Stimulated activated CD4-positive, alpha-beta T cell treated with anti-CD3 and anti-CD28 coated beads, Interleukin-4, amount 100 ng/mL, for 48 hours (primary cell): ENCODE measurements at regions not wholly inside any gene's neighbourhood (a gene's known extent, or its start where the extent isn't known, plus 50 kb on each side); places are given as distances from the start of the nearest gene placed in this dataset.

ENCODE experiments used
- DNase-seq, 2 donors: peaks; one replicate each; pipeline ENCODE4 v3.0.0-alpha.2; 2020; ENCODE audit warnings: low read depth in 2 of 2

DNA sequence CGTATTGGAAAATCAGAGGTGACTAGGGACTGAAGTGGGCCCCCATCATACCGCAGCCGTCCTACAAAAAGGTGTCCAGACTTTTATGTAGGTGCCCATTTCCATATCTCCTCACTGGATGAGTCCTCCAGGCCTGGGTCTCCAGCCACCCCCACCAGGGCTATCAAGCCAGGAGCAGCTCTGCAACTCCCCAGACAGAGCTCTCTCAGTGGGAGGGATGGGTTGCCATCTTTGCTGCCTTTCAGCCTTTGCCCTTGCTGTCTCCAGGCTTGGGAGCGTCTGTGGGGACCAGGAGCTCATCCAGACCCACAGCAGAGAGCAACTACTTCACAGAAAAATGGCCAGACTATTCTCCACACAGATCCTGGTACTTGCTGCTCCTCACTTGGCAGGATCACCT lies 802.7 kb upstream of the IGFBP3 start:
- no peak for DNase-seq

DNA sequence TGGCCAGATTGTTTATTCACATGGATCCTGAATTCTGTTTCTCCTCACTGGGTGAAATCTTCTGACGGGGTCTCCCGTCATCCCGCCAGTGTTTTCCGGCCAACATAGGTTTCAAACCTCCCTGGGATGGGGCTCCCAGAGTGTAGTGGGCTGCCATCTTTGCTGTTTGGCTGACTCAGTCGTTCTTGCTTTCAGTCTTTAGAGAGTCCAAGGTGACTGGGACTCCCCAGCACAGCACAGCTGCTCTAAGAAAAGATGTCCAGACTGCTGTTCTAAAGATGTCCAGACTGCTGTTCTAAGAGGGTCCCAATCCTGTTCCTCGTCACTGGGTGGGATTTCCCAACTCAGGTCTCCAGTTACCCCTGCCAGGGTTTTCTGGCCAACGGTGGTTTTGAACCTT lies 801.9 kb upstream of the IGFBP3 start:
- no peak for DNase-seq

DNA sequence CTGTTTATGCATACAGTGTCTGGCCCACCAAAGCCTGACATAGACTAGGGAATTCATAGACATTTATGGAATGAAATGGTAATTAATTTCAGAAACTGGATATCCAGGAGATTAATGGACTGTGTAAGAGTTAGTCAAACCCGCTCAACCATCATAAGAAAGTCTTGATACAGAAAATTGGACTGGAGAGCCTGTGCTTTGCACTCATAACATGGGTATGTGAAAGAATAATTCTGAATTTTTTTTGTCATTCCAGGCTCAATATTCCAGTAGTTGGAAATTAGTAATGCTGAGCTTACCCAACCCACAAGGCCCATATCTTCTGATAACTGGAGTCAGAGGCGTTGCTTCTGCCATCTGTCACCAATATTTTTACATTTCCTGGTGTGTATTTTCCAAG lies 799.7 kb upstream of the IGFBP3 start:
- DNase-seq = no peak

DNA sequence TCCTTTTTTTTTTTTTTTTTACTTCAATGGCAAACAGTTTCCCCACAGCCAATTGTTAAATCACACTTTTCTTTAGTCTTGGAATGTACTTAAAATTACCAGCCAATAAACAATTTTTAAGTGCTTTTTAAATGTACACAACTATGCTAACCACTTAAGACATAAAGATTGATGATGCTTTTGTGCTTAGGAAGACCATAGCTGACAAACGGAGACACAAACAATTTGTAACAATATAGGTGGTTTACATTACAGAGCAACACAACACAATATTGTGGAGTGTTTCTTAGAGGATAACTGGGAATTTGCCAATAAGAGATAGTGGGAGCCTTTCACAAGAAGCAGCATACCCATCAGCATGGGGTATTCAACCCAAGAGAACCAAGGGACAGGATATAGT lies 798.5 kb upstream of the IGFBP3 start:
- no peak for DNase-seq

DNA sequence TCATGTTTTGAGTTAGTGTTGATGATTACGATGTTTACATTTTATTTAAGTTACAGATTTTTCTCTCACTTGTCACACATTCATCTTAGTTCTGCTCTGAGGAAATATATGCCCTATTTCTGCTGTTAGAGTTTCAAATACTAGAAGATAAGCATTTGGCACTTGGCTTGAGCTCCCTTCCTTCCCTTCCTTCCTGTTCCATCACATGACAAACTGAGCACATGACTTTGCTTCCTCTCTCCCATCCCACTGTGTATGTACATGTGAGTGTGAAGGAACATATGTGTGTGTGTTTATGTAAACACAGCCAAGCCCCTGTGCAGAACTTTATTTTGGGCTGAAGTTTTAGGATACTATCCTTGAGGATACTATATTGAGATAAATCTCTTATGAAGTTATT lies 795.9 kb upstream of the IGFBP3 start:
- no peak for DNase-seq

DNA sequence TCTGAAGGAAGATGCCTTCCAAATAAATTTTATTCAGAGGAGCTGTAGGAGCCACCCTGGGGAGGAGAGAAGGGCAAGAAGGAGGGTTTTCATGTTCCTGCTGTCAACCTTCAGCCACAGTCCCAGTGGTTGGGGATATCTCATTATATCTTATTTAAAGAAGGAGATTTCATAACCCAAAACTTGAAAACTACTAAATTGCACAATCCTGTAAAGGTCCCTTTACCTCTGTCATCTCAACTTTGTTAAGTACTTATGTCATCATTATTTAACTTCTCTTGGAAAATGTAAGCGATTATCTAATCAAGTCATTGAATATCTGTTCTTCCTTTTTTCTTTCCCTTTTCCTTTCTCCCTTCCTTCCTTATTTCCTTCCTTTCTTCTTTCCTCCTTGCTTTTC lies 794.5 kb upstream of the IGFBP3 start:
- DNase-seq = no peak

DNA sequence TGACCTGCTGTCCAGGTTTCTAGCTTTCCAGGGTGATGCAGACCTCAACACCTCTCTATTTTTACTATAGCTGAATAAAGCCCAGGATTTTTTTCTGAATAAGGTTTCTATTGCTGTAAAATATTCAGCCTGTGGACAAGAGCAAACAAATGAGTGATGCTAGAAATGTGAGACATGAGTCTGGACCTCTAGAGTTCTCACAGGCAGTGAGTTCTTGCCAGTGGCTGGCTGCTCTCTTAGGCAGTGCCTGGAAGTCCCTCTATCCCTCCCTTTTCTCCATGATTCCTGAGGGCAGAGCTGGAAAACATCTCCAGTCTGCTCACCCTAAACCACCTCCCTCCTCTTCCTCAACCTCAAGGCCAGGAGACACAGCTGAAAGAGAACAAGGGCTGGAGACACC lies 793.8 kb upstream of the IGFBP3 start:
- DNase-seq = no peak

DNA sequence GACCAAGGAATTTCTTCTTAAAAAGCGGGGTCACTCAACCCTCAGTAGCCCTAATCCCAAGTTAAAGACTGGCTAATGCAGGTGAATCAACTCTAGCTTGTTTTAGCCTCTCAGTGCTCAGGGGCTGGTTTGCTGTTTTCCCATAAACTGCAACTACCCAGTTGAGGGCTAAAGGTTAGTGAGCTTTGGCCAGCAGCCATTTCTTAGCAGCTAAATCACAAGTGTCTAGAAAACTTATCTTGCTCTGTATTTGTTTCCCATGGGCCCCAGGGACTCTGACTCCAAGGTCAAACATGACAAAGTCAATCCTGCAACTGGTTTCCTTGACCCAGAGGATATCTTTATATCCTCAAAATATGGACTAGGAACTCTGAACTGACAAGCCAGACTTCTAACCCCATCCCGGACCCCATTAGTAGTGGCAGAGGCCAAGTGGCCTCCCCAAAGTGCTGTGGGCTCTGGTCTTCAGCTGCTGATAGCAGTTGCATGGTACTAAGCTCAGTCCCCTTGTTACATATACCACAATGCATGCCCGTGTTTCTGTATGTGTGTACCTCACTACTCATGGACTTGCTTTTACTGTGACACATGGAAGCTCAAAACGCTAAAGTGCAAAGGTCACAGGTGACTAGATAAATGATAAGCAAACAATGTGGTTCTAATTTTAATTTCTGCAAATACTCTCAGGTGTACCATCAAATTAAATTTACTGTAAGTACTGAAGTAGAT lies 793.0 kb upstream of the IGFBP3 start:
- DNase-seq = no peak

DNA sequence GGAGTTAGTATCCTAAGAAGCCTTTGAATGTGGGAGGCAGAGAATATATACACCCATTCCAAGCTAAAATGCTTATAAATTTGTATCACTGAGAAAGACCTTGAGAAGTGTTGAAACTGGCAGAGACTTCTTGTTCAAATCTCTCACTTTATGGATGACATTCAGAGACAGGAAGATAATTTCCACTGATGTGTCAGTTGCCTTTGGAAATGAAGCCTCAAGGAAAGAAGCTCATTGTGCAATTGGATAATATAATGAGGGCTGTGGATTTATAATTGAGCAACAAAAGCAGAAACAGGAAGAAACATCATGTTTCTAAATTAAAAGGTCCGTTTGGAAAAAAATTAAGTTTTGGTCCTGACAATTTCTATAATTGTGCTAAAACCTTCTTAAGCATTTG lies 789.9 kb upstream of the IGFBP3 start:
- no peak for DNase-seq

DNA sequence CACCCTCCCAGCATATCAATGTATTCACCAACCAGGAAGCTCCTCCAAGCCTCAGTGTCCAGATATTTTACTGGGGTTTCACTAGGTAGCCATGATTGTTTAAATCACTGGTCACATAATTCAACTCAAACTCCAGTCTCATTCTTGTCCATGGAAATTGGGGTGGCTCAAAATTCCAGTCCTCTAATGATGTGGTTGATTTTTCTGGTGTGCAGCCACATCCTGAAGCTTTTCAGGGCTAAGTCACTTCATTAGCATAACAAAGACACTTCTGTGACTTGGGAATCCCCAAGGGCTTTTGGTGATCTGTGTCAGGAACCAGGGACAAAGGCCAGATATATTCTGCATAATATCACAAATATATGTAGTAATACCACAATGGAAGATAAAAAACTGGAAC lies 786.9 kb upstream of the IGFBP3 start:
- DNase-seq = no peak

DNA sequence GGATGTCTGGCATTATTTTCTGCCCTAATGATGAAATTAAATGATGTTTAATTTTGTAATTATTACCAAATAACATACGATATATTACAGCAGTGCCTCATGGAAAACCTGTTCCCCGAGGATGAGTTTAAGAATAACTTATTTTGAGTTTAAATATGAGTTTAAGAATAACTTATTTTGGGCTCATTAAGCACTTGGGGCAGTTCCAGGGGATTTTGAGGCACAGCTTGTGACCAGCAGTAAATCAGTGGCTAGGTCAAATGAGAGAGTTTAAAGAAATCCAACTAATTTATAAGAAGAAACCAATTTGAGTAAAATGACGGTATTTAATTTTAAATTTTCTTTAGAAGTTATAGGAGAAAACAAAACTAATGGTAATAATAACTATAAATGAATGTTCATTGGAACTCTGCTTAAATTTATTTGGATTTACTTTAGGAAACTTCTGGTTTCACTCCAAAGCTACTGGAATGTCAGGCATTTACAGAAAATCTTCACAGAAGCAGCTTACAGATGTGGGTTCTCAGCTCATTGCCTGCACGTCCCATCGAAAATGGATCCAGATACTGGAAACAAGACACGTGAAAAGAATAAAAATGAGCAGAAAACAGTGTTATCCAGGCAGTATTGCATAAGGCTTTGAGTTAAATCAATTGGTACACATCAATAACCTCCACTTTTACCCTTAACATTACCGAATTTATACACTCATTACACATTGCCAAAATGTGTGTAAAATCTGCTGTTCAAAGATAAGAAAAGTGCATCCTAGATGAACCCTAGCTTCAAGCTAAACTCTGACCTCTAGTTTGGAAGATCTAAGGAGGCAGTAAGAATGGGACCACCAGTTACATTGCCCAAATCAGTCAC lies 784.5 kb upstream of the IGFBP3 start:
- DNase-seq = no peak

DNA sequence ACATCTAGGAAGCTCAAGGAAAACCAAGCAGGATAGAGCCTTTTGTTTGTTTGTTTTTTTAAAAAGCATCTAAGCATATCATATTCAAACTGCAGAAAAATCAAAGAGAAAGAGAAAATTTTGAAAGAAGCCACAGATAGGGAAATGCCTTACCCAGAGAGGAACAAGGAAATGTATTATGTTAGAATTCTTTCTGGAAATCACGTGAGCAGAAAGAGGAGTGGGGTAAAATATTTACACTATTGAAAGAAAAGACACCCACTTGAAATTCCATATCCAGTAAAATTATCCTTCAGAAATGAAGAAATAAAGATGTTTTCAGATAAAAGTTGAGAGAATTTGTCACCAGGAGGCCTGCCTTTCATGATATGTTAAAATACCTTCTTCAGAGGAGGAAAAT lies 775.7 kb upstream of the IGFBP3 start:
- no peak for DNase-seq

DNA sequence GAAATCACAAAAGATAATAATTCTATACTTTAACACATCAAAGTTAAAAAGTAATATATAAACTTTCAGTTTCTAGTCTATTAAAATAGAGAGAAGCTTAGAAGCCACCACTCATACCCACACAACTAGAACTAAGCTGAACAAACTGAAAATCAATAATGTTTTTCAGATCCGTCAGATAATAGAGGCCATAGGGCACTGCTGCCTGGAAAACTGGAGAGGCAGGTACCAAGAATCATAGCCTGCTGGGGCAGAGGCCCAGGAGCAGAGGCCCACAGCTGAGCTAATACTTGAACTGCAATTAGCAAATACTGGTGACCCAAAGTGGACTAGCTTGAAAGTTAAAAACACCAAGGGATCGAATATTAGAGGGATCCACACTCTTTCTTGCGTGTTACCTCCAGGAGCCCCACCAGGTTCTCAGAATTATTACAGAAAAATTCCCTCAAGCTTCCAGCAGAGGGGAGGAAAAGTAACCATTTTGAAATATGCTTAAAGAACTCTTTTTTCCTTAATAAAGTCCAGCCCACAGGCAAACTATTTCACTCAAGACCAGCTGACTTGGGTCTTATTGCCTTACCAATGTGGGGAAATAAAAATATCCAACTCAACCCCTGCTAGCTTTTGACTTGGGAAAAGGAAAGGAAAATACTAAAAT lies 774.1 kb upstream of the IGFBP3 start:
- DNase-seq = no peak

DNA sequence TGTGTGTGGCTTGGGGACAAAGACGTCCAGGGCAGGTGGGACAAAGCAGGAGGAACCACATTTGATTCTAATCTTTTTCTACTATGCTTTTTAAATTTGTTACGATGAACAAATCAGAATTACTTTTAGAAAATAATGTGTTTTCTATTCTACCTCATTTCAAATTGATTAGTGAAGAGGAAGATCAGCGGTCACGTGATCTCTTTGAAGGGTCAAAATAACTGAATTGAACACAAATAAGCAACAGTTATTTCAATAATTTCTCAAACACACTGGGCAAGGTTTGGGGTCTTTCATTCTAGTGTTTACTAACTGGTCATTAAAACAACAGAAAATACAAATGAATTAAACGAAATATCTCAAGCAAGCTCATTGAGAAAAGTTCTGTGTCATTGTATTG lies 773.0 kb upstream of the IGFBP3 start:
- DNase-seq = no peak

DNA sequence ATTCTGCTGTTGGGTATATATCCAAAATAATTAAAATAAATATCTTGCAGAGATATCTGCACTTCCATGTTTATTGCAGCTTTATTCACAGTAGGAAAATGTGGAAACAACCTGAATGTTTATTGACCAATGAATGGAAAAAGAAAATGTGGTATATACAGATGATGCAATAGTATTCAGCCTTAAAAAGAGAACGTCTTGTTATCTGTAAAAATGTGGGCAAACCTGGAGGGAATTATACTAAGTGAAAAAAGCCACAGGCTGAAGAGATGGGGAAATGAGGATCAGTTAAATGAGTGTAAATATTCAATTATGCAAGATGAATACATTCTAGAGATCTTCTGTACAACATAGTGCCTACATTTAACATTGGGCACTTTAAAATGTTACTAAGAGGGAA lies 766.1 kb upstream of the IGFBP3 start:
- DNase-seq = no peak

DNA sequence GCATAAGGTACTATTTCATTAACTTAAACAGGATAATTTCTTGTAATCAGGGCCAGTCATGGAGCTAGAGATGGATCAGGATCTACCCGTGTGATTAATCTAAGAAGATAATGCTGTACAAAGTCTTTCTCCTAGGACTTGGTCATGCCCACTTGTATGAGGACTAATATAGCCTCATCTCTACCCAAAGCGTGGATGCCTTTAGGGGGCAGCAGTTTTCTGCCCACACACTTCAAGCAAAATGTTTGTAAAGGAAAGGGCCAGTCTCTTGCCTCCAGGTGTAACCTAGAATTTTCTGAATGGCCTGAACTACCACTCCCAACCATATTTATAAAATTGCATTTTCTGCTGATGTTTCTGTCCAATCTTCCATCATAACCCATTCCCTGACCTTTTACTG lies 764.0 kb upstream of the IGFBP3 start:
- no peak for DNase-seq

DNA sequence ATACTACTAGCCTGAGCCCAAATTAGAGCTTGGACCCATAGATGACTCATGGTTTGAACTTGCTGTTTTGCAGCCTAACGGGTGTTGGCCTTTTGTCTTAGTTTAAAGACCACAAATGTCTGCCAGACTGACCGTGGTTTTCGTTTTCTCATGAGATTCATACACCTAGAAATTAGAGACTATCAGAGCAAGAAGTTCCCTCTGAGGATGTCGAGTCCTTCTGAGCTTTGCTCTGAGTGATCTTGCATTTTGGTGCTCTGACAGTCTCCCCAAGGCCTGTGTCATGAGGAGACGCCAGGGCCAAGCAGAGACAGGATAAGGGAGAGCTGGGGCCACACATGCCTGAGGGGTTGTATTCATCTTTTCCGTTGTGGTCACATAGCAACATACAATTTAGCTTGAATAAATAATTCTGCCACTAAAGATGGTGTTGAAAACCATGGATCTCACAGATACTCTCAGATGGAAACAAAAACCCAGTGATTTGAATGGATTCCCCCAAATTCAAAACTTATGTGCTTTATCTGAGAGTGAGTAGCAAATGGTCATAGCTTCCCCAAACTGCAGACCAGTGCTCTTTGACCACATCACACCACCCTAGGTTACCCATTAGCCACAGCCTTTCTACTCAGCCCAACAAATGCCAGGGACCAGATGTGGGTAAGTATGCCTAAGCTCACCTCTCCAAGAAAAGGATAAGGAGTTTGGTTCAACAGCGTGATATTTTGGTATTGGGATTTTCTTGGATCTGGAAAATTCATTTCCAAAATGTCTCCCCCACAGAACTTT lies 762.0 kb upstream of the IGFBP3 start:
- no peak for DNase-seq

DNA sequence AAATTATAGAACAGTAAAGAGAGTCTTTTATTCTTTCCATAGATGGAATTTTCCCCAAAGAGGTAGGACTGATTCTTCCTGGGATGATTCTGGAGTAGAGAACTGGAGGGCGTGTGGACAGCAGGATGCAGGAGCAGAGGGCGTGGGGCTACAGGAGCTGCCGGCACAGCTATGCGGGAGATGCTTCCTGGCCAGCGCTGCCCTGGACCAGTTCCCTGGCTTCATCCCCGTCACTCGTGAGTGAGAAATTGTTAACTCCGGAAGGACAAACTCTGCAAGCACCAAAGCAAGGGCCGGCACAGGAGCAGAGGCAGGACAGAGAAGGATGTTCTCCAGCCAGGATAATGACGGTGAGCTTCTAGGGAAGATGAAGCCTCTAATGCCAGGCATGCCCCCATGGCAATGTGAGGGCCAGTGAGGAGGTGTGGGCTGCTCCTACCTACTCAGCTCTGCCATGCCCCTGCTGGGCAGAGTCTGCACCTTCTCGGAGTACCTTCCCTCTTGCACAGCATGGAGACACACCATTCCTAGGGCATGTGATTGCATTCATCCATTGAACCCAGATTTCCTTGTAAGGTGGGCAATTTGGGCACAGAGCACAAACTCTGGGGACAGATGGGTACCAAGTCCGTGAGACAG lies 760.9 kb upstream of the IGFBP3 start:
- DNase-seq = no peak

DNA sequence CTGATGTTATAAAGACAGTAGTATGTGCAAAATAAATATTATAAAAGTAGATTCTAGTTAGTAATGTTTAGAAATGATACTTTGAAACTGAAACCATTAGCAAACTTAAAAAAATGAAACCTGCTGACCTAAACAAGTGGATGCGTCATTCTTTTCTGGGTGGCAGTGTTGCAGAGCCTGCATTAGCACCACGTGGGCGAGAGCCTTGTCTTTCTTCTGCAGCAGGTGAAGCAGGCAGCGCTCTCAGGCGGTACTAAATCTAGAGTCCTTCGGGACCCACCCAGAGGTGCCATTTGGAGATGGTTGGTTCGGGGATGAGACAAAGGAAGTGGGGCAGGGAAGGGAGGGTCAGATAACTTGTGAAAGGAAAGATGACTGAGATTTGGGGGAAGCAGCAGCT lies 759.1 kb upstream of the IGFBP3 start:
- no peak for DNase-seq

DNA sequence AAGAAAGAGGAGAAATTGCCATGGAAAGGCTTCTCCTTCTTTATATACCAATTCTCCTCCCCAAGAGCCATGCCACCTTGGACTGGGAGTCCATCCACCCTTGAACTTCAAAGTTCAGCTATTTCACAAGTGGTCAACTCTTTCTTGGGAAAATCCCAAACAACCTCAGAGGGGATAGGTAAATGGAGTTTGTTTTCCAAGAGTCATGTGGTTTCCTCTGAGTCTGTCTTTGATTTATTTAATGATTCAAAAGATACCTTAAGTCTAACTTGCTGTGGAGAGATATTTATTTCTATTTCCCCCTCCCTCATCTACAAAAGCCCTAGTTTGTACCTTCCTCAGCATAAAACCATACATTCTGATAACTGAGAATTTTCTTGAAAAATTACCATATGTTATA lies 758.6 kb upstream of the IGFBP3 start:
- DNase-seq = no peak

DNA sequence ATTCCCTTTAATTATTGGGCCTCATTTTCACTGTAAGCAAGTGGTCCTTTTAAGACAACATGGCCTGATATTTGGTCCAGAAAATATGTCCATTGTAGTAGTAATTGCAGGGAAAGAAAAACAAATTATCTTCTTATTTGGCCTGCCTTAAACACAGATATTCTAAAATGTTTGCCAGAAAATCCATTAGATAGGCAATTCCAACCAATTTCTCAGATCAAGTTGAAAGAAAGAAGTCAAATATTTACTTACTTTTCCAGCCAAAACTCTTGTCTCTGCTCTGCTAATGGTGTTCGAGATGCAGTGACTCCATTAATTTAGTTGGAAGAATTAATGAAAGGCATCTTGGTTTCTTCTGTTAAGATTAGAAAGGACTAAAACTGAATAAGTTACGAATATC lies 757.3 kb upstream of the IGFBP3 start:
- no peak for DNase-seq

DNA sequence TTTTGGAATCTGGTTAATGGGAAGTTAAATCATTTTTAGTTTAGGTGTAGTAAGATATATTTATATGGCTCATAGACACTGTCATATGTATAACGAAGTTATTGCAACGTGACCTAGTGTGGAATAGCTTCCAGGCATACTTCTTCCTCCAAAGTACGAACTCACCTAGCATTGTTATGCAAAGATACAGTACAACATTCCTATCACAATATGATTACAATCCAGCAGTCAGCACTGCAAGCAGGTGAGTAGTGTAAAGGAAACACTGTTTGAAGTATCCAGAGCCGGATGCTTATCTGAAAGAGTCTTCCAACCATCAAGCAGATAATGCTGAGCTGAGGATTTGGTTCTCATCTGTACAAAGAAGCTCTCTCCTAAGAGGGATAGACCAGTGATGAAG lies 754.4 kb upstream of the IGFBP3 start:
- no peak for DNase-seq
